ENCODE measurements at regions not wholly inside any gene's neighbourhood (a gene's known extent, or its start where the extent isn't known, plus 50 kb on each side); places are given as distances from the start of the nearest gene placed in this dataset.

DNA sequence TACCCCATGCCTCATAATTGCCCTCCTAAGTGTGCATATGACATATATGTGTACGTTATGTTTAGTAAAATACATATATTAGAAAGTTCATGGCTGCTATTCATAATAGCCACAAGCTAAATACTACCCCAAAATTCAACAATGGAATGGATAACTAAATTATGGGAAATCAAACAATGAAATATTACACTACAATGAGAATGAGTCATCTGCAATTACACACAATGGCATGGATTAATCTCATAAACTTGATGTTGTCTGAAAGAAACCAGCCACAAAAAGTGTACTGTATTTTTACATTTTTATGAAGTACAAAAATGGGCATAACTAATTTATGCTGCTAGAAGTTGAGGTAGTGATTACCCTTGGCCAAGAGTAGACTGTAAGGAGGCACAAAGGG, 477.0 kb downstream of the HAO1 start:
- ChIA-PET CTCF (no interaction called here), POLR2A (no interaction called here)
- DNase-seq, result no peak
- no peaks in the 10 kb centered on the region for H3K27me3 Mint-ChIP-seq
- WGBS (ENCODE audit: insufficient coverage), result no CpG with 5 or more reads among the region's 1 CpG
- Histone ChIP-seq H3K4me3 (ENCODE audit: control extremely low read depth in 1 of 5, extremely low read depth in 1 of 5, insufficient read depth in 1 of 5, low read depth in 2 of 5, low read length in 4 of 5) (no peak overlapping the region), H3K4me2 (replicated peaks; ENCODE audit: low read depth, low read length, poor library complexity, severe bottlenecking) (no peak overlapping the region), H3K79me2 (ENCODE audit: control insufficient read depth, insufficient read depth, low read length) (no peaks in the 10 kb centered on the region), H3K27ac (ENCODE audit: low read length in 2 of 2) (no peak overlapping the region), H4K20me1 (ENCODE audit: control insufficient read depth, insufficient read depth, low read length, poor library complexity, severe bottlenecking) (no peaks in the 10 kb centered on the region), H3K4me1 (ENCODE audit: control insufficient read depth in 2 of 2, insufficient read depth in 2 of 2, low read length in 2 of 2) (no peaks in the 10 kb centered on the region), H3K9ac (ENCODE audit: low read length) (no peak overlapping the region), H3K27me3 (replicated peaks in 1 of 4; ENCODE audit: control extremely low read depth in 1 of 4, control insufficient read depth in 3 of 4, insufficient read depth in 4 of 4, low read length in 3 of 4) (no peaks in the 10 kb centered on the region), H3K9me3 (ENCODE audit: control extremely low read depth in 1 of 3, control insufficient read depth in 2 of 3, insufficient read depth in 1 of 3, low read length in 2 of 3) (peaks cover 0 to 3% (median 0%) of the 10 kb centered on the region in 3 donors), H2AFZ (ENCODE audit: insufficient read depth, low read depth, low read length, poor library complexity, severe bottlenecking) (no peak overlapping the region), H3K36me3 (replicated peaks in 1 of 2; ENCODE audit: control extremely low read depth in 1 of 2, control insufficient read depth in 1 of 2, extremely low read depth in 1 of 2, insufficient read depth in 2 of 2, low read length in 1 of 2) (no peaks in the 10 kb centered on the region)
- H3K4me1 Mint-ChIP-seq, result no peaks in the 10 kb centered on the region
- TF ChIP-seq CTCF (IDR thresholded peaks at IDR 0.05) (no peak), EZH2 (IDR thresholded peaks at IDR 0.05; ENCODE audit: borderline replicate concordance, insufficient read depth, low read depth, low read length, poor library complexity, severe bottlenecking) (no peak)
- intact Hi-C loops (cut with micrococcal nuclease), result no loop called here
- no peak for ATAC-seq (ENCODE audit: low read depth)
- H3K4me3 Mint-ChIP-seq, result no peak overlapping the region
- no peak overlapping the region for H3K27ac Mint-ChIP-seq
- H3K9me3 Mint-ChIP-seq (ENCODE audit: insufficient read depth), result peaks cover 2% of the 10 kb centered on the region

DNA sequence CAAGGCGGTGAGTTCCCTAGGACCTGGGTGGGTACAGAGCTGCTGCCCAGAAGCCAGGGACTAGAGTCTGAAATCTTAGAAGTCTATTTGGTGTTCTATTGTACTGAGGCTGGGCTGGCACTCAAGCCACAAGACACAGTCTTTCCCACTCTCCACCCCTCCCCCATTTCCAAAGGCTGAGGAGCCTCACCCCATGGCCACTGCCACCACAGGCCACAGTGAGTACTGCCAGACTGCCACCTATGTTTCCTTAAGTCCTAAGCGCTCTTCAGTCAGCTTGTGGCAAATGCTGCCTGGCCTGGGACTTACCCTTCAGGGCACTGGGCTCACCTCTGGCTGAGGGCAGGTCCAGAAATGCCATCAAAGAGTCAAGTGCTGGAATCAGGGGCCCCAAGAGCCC, 469.3 kb downstream of the HAO1 start:
- H3K4me3 ChIP-seq (ENCODE audit: control extremely low read depth in 1 of 5, extremely low read depth in 1 of 5, insufficient read depth in 1 of 5, low read depth in 2 of 5, low read length in 4 of 5), result no peak overlapping the region
- no peak overlapping the region for H2AFZ ChIP-seq (ENCODE audit: insufficient read depth, low read depth, low read length, poor library complexity, severe bottlenecking)
- no peaks in the 10 kb centered on the region for H4K20me1 ChIP-seq (ENCODE audit: control insufficient read depth, insufficient read depth, low read length, poor library complexity, severe bottlenecking)
- 85% methylated on average over 1 of the region's 2 CpGs for WGBS (ENCODE audit: insufficient coverage)
- no peak for TF ChIP-seq CTCF (IDR thresholded peaks at IDR 0.05)
- TF ChIP-seq EZH2 (IDR thresholded peaks at IDR 0.05; ENCODE audit: borderline replicate concordance, insufficient read depth, low read depth, low read length, poor library complexity, severe bottlenecking), result no peak
- Mint-ChIP-seq H3K27ac (no peak overlapping the region), H3K4me3 (no peak overlapping the region), H3K9me3 (ENCODE audit: insufficient read depth) (no peaks in the 10 kb centered on the region), H3K27me3 (no peaks in the 10 kb centered on the region), H3K4me1 (no peaks in the 10 kb centered on the region)
- DNase-seq (no peak), ATAC-seq (ENCODE audit: low read depth) (no peak)
- no peaks in the 10 kb centered on the region for H3K4me1 ChIP-seq (ENCODE audit: control insufficient read depth in 2 of 2, insufficient read depth in 2 of 2, low read length in 2 of 2)
- CTCF ChIA-PET, result no interaction called here
- no peak overlapping the region for H3K9ac ChIP-seq (ENCODE audit: low read length)
- H3K9me3 ChIP-seq (ENCODE audit: control extremely low read depth in 1 of 3, control insufficient read depth in 2 of 3, insufficient read depth in 1 of 3, low read length in 2 of 3), result no peaks in the 10 kb centered on the region
- no peak overlapping the region for H3K4me2 ChIP-seq (replicated peaks; ENCODE audit: low read depth, low read length, poor library complexity, severe bottlenecking)
- no peaks in the 10 kb centered on the region for H3K36me3 ChIP-seq (replicated peaks in 1 of 2; ENCODE audit: control extremely low read depth in 1 of 2, control insufficient read depth in 1 of 2, extremely low read depth in 1 of 2, insufficient read depth in 2 of 2, low read length in 1 of 2)
- no peaks in the 10 kb centered on the region for H3K79me2 ChIP-seq (ENCODE audit: control insufficient read depth, insufficient read depth, low read length)
- POLR2A ChIA-PET, result no interaction called here
- H3K27ac ChIP-seq (ENCODE audit: low read length in 2 of 2), result no peak overlapping the region
- intact Hi-C loops (cut with micrococcal nuclease), result no loop called here
- no peaks in the 10 kb centered on the region for H3K27me3 ChIP-seq (replicated peaks in 1 of 4; ENCODE audit: control extremely low read depth in 1 of 4, control insufficient read depth in 3 of 4, insufficient read depth in 4 of 4, low read length in 3 of 4)

Data from B cell (primary cell).